ENCODE measurements at regions not wholly inside any gene's neighbourhood (a gene's known extent, or its start where the extent isn't known, plus 50 kb on each side); places are given as distances from the start of the nearest gene placed in this dataset.

- Mint-ChIP-seq H3K4me3 (no peak overlapping the region), H3K27ac (no peak overlapping the region), H3K27me3 (no peaks in the 10 kb centered on the region), H3K4me1 (no peaks in the 10 kb centered on the region), H3K9me3 (ENCODE audit: insufficient read depth) (peaks cover 4% of the 10 kb centered on the region)
- no peaks in the 10 kb centered on the region for H3K79me2 ChIP-seq (ENCODE audit: control insufficient read depth, insufficient read depth, low read length)
- ChIA-PET POLR2A (no interaction called here), CTCF (no interaction called here)
- H3K4me3 ChIP-seq (ENCODE audit: control extremely low read depth in 1 of 5, extremely low read depth in 1 of 5, insufficient read depth in 1 of 5, low read depth in 2 of 5, low read length in 4 of 5) = no peak overlapping the region
- ATAC-seq (ENCODE audit: low read depth) (no peak), DNase-seq (no peak)
- TF ChIP-seq EZH2 (IDR thresholded peaks at IDR 0.05; ENCODE audit: borderline replicate concordance, insufficient read depth, low read depth, low read length, poor library complexity, severe bottlenecking) = no peak
- TF ChIP-seq CTCF (IDR thresholded peaks at IDR 0.05) = no peak
- no peak overlapping the region for H3K27ac ChIP-seq (ENCODE audit: low read length in 2 of 2)
- no peak overlapping the region for H3K9ac ChIP-seq (ENCODE audit: low read length)
- no peaks in the 10 kb centered on the region for H3K4me1 ChIP-seq (ENCODE audit: control insufficient read depth in 2 of 2, insufficient read depth in 2 of 2, low read length in 2 of 2)
- no peaks in the 10 kb centered on the region for H3K27me3 ChIP-seq (replicated peaks in 1 of 4; ENCODE audit: control extremely low read depth in 1 of 4, control insufficient read depth in 3 of 4, insufficient read depth in 4 of 4, low read length in 3 of 4)
- no peaks in the 10 kb centered on the region for H3K36me3 ChIP-seq (replicated peaks in 1 of 2; ENCODE audit: control extremely low read depth in 1 of 2, control insufficient read depth in 1 of 2, extremely low read depth in 1 of 2, insufficient read depth in 2 of 2, low read length in 1 of 2)
- H3K9me3 ChIP-seq (ENCODE audit: control extremely low read depth in 1 of 3, control insufficient read depth in 2 of 3, insufficient read depth in 1 of 3, low read length in 2 of 3) = peaks cover 0 to 7% (median 1%) of the 10 kb centered on the region in 3 donors
- intact Hi-C loops (cut with micrococcal nuclease) = no loop called here
- no peak overlapping the region for H2AFZ ChIP-seq (ENCODE audit: insufficient read depth, low read depth, low read length, poor library complexity, severe bottlenecking)
- no peak overlapping the region for H3K4me2 ChIP-seq (replicated peaks; ENCODE audit: low read depth, low read length, poor library complexity, severe bottlenecking)
- WGBS (ENCODE audit: insufficient coverage) = 100% methylated on average over 1 of the region's 1 CpG
- no peaks in the 10 kb centered on the region for H4K20me1 ChIP-seq (ENCODE audit: control insufficient read depth, insufficient read depth, low read length, poor library complexity, severe bottlenecking)
Observed at GRCh38 chr18:29351171-29351570, 1174.2 kb upstream of the CDH2 start.

- ChIA-PET CTCF (no interaction called here), POLR2A (no interaction called here)
- 83% methylated on average over 1 of the region's 2 CpGs for WGBS (ENCODE audit: insufficient coverage)
- intact Hi-C loops (cut with micrococcal nuclease) = no loop called here
- no peak for ATAC-seq (ENCODE audit: low read depth)
- Histone ChIP-seq H3K36me3 (replicated peaks in 1 of 2; ENCODE audit: control extremely low read depth in 1 of 2, control insufficient read depth in 1 of 2, extremely low read depth in 1 of 2, insufficient read depth in 2 of 2, low read length in 1 of 2) (no peaks in the 10 kb centered on the region), H3K27me3 (replicated peaks in 1 of 4; ENCODE audit: control extremely low read depth in 1 of 4, control insufficient read depth in 3 of 4, insufficient read depth in 4 of 4, low read length in 3 of 4) (no peaks in the 10 kb centered on the region), H3K4me3 (ENCODE audit: control extremely low read depth in 1 of 5, extremely low read depth in 1 of 5, insufficient read depth in 1 of 5, low read depth in 2 of 5, low read length in 4 of 5) (no peak overlapping the region), H3K27ac (ENCODE audit: low read length in 2 of 2) (no peak overlapping the region), H2AFZ (ENCODE audit: insufficient read depth, low read depth, low read length, poor library complexity, severe bottlenecking) (no peak overlapping the region), H3K79me2 (ENCODE audit: control insufficient read depth, insufficient read depth, low read length) (no peaks in the 10 kb centered on the region), H4K20me1 (ENCODE audit: control insufficient read depth, insufficient read depth, low read length, poor library complexity, severe bottlenecking) (no peaks in the 10 kb centered on the region), H3K4me1 (ENCODE audit: control insufficient read depth in 2 of 2, insufficient read depth in 2 of 2, low read length in 2 of 2) (no peaks in the 10 kb centered on the region), H3K9me3 (ENCODE audit: control extremely low read depth in 1 of 3, control insufficient read depth in 2 of 3, insufficient read depth in 1 of 3, low read length in 2 of 3) (peaks cover 0 to 3% (median 0%) of the 10 kb centered on the region in 3 donors), H3K4me2 (replicated peaks; ENCODE audit: low read depth, low read length, poor library complexity, severe bottlenecking) (no peak overlapping the region), H3K9ac (ENCODE audit: low read length) (no peak overlapping the region)
- no peak overlapping the region for H3K27ac Mint-ChIP-seq
- no peak for DNase-seq
- no peaks in the 10 kb centered on the region for H3K27me3 Mint-ChIP-seq
- H3K4me1 Mint-ChIP-seq = no peaks in the 10 kb centered on the region
- no peak overlapping the region for H3K4me3 Mint-ChIP-seq
- peaks cover 9% of the 10 kb centered on the region for H3K9me3 Mint-ChIP-seq (ENCODE audit: insufficient read depth)
- TF ChIP-seq EZH2 (IDR thresholded peaks at IDR 0.05; ENCODE audit: borderline replicate concordance, insufficient read depth, low read depth, low read length, poor library complexity, severe bottlenecking) (no peak), CTCF (IDR thresholded peaks at IDR 0.05) (no peak)
Observed at GRCh38 chr18:29328932-29329331, 1152.0 kb upstream of the CDH2 start.

Data from B cell (primary cell).